CD4-positive, alpha-beta T cell treated with Interleukin-12 subunit alpha and Interleukin-12 subunit beta, for 1 hour (primary cell): ENCODE measurements at regions not wholly inside any gene's neighbourhood (a gene's known extent, or its start where the extent isn't known, plus 50 kb on each side); places are given as distances from the start of the nearest gene placed in this dataset.

Source experiments
- DNase-seq: peaks from one replicate; pipeline ENCODE4 v3.0.0-alpha.2; 2020

- DNase-seq = no peak
Observed at GRCh38 chr18:78128004-78128403, 851.6 kb upstream of the SALL3 start.

DNA sequence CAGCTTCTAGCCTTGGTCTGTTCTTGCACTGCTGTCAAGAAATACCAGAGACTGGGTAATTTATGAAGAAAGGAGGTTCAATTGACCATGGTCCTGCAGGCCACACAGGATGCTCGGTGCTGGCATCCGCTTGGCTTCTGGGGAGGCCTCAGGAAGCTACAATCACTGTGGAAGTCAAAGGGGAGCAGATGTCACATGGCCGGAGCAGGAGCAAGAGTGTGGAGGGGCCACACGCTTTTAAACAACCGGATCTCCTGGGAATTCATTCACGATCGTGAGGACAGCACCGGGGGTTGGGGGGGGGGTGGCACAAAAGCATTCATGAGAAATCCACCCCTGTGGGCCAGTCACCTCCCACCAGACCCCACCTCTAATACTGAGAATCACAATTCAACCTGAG is 850.4 kb upstream of the SALL3 start:
- no peak for DNase-seq

DNA sequence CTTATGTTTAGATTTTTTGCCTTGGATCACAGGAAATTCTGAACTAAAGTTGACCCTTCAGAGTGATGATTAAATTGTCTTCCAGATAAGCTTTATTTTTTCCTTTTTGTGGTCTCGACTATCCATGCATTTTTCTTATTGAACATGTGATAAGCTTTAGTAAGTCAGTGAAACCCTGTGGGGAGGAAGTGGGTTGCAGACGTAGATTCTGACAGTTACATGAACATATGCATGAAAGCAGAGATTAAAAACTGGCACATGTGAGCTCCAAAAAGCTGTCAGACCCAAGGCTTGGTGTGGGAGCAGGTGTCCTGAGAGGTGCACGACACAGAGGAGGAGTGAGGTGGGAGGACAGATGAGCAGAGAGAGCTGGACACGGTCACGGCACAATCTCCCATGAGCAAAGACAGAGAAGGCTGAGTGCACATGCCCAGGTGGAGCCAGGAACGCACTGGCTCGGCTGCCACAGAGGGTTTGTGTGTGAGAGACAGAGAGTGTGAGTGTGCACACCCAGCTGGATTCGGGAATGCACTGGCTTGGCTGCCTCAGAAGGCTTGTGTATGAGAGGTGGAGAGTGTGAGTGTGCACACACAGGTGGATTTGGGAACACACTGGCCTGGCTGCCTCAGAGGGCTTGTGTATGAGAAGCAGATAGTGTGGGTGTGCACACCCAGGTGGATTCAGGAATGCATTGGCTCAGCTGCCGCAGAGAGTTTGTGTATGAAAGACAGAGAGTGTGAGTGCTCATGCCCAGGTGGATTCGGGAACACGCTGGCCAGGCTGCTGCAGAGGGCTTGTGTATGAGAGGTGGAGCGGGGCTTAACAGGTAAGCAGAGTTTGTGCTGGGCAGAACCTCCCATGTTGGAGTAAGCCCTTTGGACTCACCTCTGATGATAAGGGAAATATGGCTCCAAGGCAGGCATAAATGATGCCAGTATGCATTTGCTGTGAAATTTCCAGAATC is 849.1 kb upstream of the SALL3 start:
- no peak for DNase-seq

GRCh38 chr18:78133729-78134128 is 845.9 kb upstream of the SALL3 start:
- no peak for DNase-seq

GRCh38 chr18:78136986-78137385 is 842.6 kb upstream of the SALL3 start:
- no peak for DNase-seq

GRCh38 chr18:78138983-78139496 is 840.6 kb upstream of the SALL3 start:
- DNase-seq = no peak

DNA sequence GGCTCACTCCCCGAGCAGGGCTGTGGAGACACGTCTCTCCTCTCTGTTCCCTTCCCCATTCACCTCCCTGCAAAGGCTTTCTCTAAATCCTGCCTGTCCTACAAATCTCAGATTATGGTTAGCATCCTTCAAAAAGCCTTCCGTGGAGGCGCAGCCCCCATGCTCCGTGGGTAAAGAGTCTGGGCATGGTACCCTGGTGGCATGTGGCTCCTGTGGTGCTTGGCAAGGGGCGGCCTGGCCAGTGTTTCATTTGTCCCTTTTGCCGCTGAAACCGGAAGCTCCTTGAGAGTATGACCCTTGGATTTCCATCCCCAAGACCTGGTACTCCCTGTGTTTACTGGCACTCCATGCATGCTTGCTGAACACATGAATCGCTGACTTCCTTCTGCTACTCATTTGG is 839.3 kb upstream of the SALL3 start:
- DNase-seq = no peak

DNA sequence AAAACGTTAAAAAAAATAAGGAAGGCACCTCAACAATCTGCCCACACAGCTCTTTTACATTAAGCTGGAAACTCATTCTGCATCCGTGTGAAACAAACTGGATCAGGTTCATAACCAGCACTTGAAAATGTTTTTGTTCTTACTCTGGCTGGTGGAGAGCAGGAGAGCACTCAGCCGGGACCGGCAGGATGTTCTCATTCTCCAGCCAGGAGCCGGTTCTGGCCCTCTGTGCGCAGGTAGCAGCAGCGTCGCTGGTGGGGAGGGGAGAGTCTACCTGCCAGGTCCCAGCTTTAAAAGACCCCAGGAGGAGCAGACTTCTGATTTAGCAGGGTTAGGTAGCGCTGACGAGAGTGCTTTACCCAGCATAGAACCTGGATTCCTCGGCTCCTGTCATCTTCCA is 834.9 kb upstream of the SALL3 start:
- DNase-seq = no peak

DNA sequence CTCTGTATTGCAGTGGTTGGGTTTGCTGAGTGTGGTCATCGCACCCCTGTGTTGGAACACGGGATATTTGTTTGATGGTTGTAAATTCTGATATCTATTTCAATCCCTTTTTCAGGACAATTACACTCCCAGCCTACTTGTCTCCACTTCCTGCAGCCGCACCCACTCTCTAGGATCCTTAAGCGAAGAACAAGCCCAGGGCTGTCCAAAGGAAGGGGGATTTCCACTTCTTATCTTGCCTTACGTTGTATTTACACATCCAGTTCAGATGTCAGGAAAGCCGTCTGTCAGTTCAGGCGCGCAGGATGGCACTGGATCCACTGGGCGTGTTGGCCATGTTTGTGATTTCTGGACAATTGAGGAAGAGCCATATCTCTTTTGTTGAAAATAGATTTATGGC is 834.5 kb upstream of the SALL3 start:
- no peak for DNase-seq

DNA sequence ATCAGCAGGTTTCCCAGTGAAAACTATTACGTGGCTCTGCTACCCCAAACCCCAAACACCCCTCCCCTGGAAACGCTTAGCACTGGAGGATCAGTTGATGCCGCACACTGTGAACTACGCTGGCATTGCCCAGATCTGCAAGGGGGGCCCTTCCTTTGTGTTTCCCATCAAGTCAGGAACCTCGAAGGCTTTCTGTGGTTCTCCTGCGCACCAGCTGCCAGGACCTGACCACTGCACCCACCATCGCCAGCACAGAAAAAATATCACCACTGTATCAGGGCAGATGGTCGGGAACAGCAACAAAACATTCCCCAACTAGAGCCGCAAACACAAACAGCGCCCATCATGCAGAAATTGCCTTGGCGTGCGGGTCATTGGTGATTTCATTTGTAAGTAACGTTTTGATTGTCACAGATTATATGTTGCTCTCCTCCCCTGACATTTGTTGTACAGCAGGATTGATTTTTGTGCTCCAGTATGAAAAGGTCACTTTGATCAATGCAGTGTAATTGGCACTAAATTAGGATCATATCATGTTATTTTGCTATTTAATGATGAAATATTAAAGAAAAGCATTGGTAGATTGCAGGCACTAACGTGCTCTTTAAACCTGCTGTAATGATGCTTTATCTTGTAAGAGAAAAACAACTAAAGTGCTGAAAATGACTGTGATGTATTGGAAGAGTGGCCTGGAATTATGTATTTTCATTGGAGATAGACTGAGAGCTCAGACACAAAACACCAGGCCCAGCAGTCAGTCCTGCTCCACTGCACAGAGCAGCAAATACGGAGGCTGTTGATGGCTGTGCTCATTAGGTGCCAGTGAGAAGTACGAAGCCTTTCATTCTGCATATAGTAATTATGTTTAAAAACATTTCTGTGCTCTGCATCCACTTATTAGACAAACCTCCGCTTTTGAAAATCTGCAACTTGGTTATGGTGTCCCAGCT is 833.2 kb upstream of the SALL3 start:
- no peak for DNase-seq

- no peak for DNase-seq
Observed at GRCh38 chr18:78150590-78150989, 829.0 kb upstream of the SALL3 start.

- no peak for DNase-seq
Observed at GRCh38 chr18:78151234-78151633, 828.4 kb upstream of the SALL3 start.

- no peak for DNase-seq
Observed at GRCh38 chr18:78151948-78152725, 827.5 kb upstream of the SALL3 start.

- DNase-seq = no peak
Observed at GRCh38 chr18:78153362-78153761, 826.3 kb upstream of the SALL3 start.

DNA sequence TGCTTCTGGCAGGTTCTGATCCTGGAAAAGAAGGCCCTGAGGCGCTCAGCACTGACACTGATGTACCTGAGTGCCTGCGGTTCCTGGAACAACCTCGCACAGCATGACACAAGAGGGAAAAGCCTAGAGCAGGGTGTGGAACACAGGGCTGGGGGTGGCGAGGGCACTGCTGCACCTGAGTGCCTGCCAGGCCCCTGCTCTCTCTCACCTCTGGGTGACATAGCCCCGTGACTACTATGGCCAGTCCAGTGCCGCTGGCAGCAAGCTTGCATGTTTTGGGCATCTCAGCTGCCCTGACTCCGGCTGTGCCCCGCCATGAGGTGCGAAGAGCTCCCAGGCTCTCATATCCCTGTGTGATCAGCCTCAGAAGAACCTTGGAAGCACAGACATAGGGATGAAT is 825.2 kb upstream of the SALL3 start:
- DNase-seq = no peak

GRCh38 chr18:78154853-78155252 is 824.8 kb upstream of the SALL3 start:
- DNase-seq = no peak

- no peak for DNase-seq
Observed at GRCh38 chr18:78156466-78156865, 823.2 kb upstream of the SALL3 start.

- DNase-seq = no peak
Observed at GRCh38 chr18:78158943-78159342, 820.7 kb upstream of the SALL3 start.

DNA sequence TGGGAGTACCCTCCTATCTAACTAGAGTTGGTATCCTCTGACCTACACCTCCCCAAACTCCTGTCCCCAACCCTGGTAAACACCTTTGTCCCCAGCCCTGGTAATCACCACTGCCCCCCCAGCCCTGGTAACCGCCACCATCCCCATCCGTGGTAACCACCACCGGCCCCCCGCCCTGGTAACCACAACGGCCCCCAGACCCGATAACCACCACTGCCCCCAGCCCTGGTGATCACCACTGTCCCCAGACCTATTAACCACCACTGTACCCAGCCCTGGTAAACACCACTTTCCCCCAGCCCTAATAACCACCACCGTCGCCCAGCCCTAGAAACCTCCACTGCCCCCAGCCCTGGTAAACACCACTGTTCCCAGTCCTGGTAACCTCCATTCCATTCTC is 820.2 kb upstream of the SALL3 start:
- no peak for DNase-seq

DNA sequence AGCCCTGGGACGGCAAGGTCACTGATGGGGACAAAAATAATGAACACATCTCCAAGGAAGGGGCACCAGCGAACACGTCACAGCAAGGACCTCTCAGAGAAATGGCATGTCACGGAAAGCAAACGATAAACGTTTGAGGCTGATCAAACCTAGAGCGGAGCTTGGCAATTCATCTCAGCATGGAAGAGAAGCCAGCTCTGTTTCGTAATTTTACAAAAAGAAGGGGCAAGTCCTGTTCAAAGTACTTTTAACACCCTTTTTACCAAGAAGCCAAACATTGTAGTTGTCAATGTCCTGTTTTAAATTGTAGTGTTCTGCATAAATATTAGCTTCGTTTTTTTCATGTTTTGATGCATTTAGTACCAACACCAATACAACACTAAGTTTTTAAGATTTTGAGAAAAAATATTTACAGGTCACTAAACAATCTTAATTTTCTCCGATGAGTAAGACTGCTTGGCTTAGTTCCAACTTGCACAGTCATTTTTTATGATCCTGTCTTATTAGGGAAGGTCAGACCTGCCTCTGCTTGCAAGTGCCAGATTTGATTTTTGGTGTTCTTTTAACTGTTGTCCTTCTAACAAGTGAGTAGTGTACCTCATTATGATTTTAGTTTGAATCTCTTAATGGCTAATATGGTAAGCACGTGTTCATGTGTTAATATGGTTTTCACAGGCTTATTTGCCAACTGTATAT is 818.5 kb upstream of the SALL3 start:
- DNase-seq = no peak

DNA sequence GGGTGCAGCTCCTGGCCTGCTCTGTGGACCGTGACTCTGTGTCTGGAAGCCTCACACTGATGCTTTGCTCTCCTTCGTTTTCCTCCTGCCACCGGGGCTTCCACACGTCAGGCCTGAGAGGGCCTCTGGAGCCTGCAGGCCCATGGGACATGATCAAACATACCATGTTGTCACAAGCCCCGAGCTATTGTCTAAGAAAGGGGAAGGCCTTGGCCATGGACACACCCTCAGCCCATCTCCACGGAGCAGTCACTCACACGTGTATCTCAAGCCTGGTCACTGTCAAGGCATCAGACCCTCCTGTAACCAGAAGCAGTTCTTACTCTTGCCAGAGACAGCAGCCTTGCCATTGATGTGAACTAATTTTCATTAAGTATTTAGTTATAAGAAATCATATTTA is 814.1 kb upstream of the SALL3 start:
- no peak for DNase-seq

DNA sequence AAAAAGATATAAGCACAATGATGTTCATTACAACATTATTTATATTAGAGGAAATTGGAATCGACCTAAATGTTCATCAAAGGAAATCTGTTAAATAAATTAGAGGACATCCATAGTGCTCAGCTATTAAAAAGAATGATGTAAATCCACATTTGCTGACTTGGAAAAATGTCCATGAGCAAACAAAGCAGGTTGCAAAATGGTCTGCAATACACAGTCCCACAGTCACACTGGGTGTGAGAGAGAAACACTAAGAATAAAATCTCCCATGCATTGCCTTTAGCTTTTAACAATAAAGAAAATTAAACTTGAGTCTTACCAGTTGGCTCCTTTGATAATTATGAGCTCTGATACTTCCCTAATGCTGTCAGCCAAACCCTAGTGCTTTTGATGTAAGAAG is 811.1 kb upstream of the SALL3 start:
- DNase-seq = no peak
